Tibial artery (tissue), 4 donors: ENCODE measurements at regions not wholly inside any gene's neighbourhood (a gene's known extent, or its start where the extent isn't known, plus 50 kb on each side); places are given as distances from the start of the nearest gene placed in this dataset.
A peak's percentile ranks its signal among the peaks of the same experiment; 100 is the strongest.

Source experiments
- DNase-seq, 2 donors: peaks; one replicate each; pipeline ENCODE4 v3.0.0-alpha.2; 2019
- H3K27ac ChIP-seq, 2 donors: fragments of 200-600 bp; sonication (generic) in 1 of 2; 1 replicate in 1 of 2; 2 replicates in 1 of 2; pipeline ENCODE4 v1.5.1; 2018 to 2019; ENCODE audit warnings: mild to moderate bottlenecking in 1 of 2
- H3K27me3 ChIP-seq, 2 donors: fragments of 200-600 bp; sonication (generic) in 1 of 2; one replicate each; pipeline versions ENCODE4 v1.5.1 to v1.6.0; 2016 to 2019
- H3K36me3 ChIP-seq, 3 donors: fragments of 200-600 bp; sonication (generic) in 2 of 3; one replicate each; pipeline ENCODE4 v1.5.1; 2016 to 2019; ENCODE audit warnings: mild to moderate bottlenecking in 2 of 3
- H3K4me1 ChIP-seq, 4 donors: fragments of 200-600 bp; sonication (generic) in 2 of 4; 1 replicate in 3 of 4; 2 replicates in 1 of 4; pipeline ENCODE4 v1.5.1; 2016 to 2019
- H3K4me3 ChIP-seq, 2 donors: fragments of 200-600 bp; sonication (generic) in 1 of 2; 1 replicate in 1 of 2; 2 replicates in 1 of 2; pipeline ENCODE4 v1.5.1; 2018 to 2019; ENCODE audit warnings: mild to moderate bottlenecking in 2 of 2
- H3K9me3 ChIP-seq, 3 donors: fragments of 200-600 bp; sonication (generic) in 1 of 3; one replicate each; pipeline ENCODE4 v1.5.1; 2016 to 2019
- intact Hi-C: fragments of 100-400 bp; cut with DNase I; formaldehyde crosslinking; loops from one replicate; pipeline ENCODE4 v1.15.0; 2023; ENCODE audit warnings: low total_unique reads
- TF ChIP-seq, protein P1 (sequence below), 2 experiments: fragments of 200-600 bp in 1 of 2; fragments of 450-650 bp in 1 of 2; IDR thresholded peaks; one replicate each; pipeline ENCODE4 v1.5.1; 2017 to 2019; ENCODE audit warnings: antibody characterized with exemption in 2 of 2, mild to moderate bottlenecking in 1 of 2, moderate library complexity in 1 of 2

DNA sequence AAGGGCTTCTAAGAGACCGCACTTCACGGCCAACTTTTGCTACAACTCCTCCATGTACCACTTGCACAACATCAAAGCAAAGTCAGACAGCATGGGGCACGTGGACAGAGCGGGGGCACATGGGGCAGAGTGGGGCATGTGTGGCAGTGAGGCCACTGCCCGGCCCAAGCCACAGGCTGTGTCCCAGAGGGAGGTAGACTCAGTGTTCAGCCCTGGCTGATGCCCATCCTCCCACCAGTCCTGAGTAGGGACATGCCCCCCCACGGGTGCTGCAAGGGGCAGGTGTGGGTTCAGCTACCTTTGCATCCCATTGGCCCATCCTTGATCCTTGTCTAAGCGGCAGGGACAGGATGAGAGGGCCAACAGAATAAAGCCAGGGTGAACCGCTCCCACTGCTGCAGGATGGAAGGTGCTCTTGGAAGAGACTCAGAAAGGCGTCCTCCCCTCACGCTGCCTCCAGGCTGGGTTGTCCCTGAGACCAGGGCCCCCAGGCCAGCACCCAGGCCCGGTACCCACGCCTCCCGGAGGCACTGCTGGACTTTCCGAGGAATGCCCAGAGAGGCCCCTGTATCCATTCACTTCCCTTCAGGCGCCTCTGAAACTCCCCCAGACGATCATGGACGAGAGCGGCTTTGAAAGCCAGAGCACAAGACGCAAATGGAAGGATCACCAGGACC, 218.2 kb downstream of the NDUFA10 start:
- Histone ChIP-seq H3K4me1 (peaks cover 0 to 14% (median 3%) of the 10 kb centered on the region in 4 donors), H3K4me3 (no peak overlapping the region), H3K27ac (no peak overlapping the region), H3K9me3 (no peaks in the 10 kb centered on the region), H3K27me3 (no peaks in the 10 kb centered on the region), H3K36me3 (no peaks in the 10 kb centered on the region)
- TF ChIP-seq, protein P1, sequence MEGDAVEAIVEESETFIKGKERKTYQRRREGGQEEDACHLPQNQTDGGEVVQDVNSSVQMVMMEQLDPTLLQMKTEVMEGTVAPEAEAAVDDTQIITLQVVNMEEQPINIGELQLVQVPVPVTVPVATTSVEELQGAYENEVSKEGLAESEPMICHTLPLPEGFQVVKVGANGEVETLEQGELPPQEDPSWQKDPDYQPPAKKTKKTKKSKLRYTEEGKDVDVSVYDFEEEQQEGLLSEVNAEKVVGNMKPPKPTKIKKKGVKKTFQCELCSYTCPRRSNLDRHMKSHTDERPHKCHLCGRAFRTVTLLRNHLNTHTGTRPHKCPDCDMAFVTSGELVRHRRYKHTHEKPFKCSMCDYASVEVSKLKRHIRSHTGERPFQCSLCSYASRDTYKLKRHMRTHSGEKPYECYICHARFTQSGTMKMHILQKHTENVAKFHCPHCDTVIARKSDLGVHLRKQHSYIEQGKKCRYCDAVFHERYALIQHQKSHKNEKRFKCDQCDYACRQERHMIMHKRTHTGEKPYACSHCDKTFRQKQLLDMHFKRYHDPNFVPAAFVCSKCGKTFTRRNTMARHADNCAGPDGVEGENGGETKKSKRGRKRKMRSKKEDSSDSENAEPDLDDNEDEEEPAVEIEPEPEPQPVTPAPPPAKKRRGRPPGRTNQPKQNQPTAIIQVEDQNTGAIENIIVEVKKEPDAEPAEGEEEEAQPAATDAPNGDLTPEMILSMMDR (IDR thresholded peaks at IDR 0.05) = no peak
- DNase-seq = peak; percentile 11 to 53
- intact Hi-C loops = no loop called here

DNA sequence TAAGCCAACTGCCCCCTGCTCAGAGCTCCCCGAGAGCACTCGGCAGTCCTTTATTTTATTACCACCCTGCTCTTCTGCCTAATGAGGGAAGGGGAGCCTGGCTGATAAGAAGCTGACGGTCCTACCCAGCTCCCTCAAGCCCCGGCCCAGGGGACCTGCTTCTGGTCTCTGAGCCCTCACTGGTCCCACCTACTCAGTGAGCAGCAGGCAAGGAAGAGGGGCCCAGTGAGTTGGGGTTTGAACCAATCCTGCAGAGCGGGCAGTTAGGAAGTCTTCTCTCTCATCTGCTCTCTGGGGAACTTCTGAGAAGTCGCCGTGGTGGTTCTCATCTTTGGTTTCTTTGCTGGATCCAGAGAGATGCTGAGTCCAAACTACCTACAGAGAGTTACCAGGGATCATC, 218.9 kb downstream of the NDUFA10 start:
- peaks cover 0 to 7% (median under 1%) of the 10 kb centered on the region in 4 donors for H3K4me1 ChIP-seq
- H3K27me3 ChIP-seq = no peaks in the 10 kb centered on the region
- no peak overlapping the region for H3K4me3 ChIP-seq
- peak in 1 of 2 donors; percentile 3 for DNase-seq
- TF ChIP-seq, protein P1 (IDR thresholded peaks at IDR 0.05) = no peak
- intact Hi-C loops = no loop called here
- H3K36me3 ChIP-seq = no peaks in the 10 kb centered on the region
- H3K27ac ChIP-seq = no peak overlapping the region
- H3K9me3 ChIP-seq = no peaks in the 10 kb centered on the region

DNA sequence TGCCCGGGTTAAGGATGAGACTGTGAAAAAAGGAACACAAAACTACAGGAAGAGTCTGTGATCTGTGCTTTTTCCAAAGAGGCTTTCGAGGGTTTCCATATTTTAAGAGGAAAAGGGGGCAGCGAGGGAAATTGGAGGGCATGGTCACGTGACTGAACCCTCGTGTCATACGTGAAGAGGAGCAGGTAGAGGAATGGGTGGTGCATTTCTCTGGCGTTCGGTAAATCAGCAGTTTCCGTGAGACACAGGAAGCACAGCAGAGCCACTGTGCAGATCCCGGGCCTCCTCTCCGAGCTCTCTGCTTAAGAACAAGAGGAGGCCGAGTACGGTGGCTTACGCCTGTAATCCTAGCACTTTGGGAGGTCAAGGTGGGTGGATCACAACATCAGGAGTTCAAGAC, 219.7 kb downstream of the NDUFA10 start:
- Histone ChIP-seq H3K9me3 (no peaks in the 10 kb centered on the region), H3K4me3 (no peak overlapping the region), H3K27ac (no peak overlapping the region), H3K27me3 (no peaks in the 10 kb centered on the region), H3K36me3 (no peaks in the 10 kb centered on the region), H3K4me1 (peaks cover 0 to 2% (median 0%) of the 10 kb centered on the region in 4 donors)
- TF ChIP-seq, protein P1 (IDR thresholded peaks at IDR 0.05) = no peak
- intact Hi-C loops = no loop called here
- DNase-seq = peak in 1 of 2 donors; percentile 1

DNA sequence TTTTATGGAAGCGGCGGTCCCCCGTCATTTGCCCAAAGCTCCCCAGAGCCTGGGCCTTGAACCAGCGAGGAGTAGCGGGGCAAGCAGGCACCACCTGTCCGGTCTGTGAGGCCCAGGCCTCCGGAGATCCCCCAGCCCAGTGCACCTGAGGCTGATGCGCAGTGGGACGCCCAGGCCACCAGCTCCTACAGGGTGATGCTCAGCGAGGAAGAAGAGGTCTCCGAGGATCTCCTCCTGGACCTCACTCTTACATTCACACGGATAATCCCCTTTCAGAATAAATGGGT, 220.2 kb downstream of the NDUFA10 start:
- no peak for DNase-seq
- TF ChIP-seq, protein P1 (IDR thresholded peaks at IDR 0.05) = no peak
- H3K27me3 ChIP-seq = no peaks in the 10 kb centered on the region
- no peaks in the 10 kb centered on the region for H3K9me3 ChIP-seq
- intact Hi-C loops = no loop called here
- no peaks in the 10 kb centered on the region for H3K36me3 ChIP-seq
- no peak overlapping the region for H3K27ac ChIP-seq
- H3K4me1 ChIP-seq = peaks cover 0 to 2% (median 0%) of the 10 kb centered on the region in 4 donors
- no peak overlapping the region for H3K4me3 ChIP-seq

DNA sequence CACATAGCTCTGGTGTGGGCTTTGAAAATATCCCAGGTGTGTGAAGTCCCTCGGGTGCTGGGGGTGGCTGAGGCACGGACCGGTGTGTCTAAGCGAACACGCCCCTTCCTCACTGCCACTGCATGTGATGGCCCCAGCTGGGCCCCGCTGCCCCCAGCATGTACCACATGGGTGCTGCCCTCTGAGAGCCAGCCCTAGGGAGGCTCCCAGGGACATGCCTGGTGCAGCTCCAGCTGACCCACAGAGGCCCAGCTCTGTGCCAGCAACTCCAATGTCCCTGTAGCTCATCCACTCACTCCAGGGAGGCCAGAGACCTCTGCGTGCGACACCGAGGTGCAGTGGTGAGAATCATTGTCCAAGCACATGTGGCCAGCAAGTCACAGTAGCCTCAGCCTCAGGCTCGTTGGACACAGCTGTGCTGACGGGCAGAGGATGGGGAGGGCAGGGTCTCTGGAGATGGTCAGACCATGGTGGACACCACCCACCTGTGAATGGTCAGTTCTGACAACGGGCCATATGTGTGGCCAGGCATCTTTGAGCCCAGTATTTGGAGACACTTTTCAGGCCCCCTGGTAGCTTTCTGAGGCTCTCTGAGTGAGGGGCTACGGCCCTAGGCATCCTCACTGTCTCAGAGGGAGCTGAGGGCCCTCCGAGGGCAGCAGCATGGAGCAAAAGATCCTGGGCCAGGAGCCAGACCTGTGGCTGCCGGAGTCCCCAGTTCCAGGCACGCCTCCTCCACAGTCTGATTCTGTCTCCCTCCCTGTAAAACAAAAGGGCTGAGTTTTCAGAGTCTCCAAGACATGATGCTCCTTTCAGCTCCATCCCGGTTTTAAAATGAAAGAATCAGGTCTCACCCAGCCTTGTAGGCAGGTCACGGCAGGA, 220.7 kb downstream of the NDUFA10 start:
- no peak overlapping the region for H3K27ac ChIP-seq
- H3K4me3 ChIP-seq = no peak overlapping the region
- peak; percentile 12 to 58 for DNase-seq
- H3K36me3 ChIP-seq = no peaks in the 10 kb centered on the region
- no peaks in the 10 kb centered on the region for H3K9me3 ChIP-seq
- TF ChIP-seq, protein P1 (IDR thresholded peaks at IDR 0.05) = no peak
- peaks cover 0 to under 1% (median 0%) of the 10 kb centered on the region in 4 donors for H3K4me1 ChIP-seq
- intact Hi-C loops = no loop called here
- no peaks in the 10 kb centered on the region for H3K27me3 ChIP-seq
